Mammary epithelial cell (primary cell): ENCODE measurements at regions not wholly inside any gene's neighbourhood (a gene's known extent, or its start where the extent isn't known, plus 50 kb on each side); places are given as distances from the start of the nearest gene placed in this dataset.

Experiments used
- CTCF ChIP-seq, 2 donors: IDR thresholded peaks in 1 of 2; conservative IDR thresholded peaks in 1 of 2; 2 replicates each; pipeline ENCODE4 v1.5.1; 2011 to 2012; ENCODE audit warnings: inconsistent platforms in 2 of 2, low read length in 2 of 2, mild to moderate bottlenecking in 2 of 2, control low read depth in 1 of 2, low read depth in 1 of 2; ENCODE audit not compliant: insufficient read depth in 1 of 2; ENCODE audit errors: extremely low read depth in 1 of 2
- EZH2 ChIP-seq: IDR thresholded peaks from 2 replicates; pipeline ENCODE4 v1.6.1; 2012; ENCODE audit warnings: low read length, inconsistent platforms, borderline replicate concordance

GRCh38 chr2:181774685-181775084 lies 94.4 kb upstream of the NEUROD1 start:
- TF ChIP-seq CTCF (conservative IDR thresholded peaks at IDR 0.05 in 1 of 2, IDR thresholded peaks at IDR 0.05 in 1 of 2; ENCODE audit: extremely low read depth in 1 of 2, insufficient read depth in 1 of 2, low read depth in 1 of 2, low read length in 2 of 2), result no peak
- TF ChIP-seq EZH2, result no peak
